Tibial nerve (tissue), 3 donors: ENCODE measurements at regions not wholly inside any gene's neighbourhood (a gene's known extent, or its start where the extent isn't known, plus 50 kb on each side); places are given as distances from the start of the nearest gene placed in this dataset.

ENCODE experiments used
- POLR2A ChIP-seq, 2 donors: fragments of 450-650 bp; IDR thresholded peaks; one replicate each; pipeline ENCODE4 v1.6.1; 2017; ENCODE audit warnings: antibody characterized with exemption in 2 of 2, mild to moderate bottlenecking in 2 of 2, moderate library complexity in 2 of 2
- TF ChIP-seq, protein P1 (sequence below), 5 experiments: fragments of 200-600 bp in 3 of 5; fragments of 450-650 bp in 2 of 5; sonication (generic) in 3 of 5; IDR thresholded peaks; one replicate each; pipeline ENCODE4 v1.5.1; 2016 to 2019; ENCODE audit warnings: antibody characterized with exemption in 5 of 5, mild to moderate bottlenecking in 3 of 5, moderate library complexity in 2 of 5

DNA sequence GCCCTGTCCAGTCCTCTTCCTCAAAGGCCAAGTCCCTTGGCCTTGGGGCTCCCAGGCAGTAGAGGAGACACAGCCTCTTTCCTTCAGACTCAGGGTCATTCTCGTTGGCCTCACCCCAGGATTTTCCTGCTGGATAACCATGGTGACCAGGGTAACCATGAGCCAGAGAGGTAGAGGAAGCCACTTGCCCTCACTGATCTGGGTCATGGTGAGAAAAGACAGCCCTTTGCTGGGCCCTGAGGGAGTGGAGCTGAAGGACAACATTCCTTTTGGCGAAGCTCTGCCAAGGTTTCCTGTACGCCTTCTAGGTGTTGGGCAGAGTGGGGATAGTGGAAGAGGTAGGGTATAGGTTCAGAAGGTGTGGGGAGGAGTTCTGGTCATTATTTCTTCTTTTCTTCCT is 53.1 kb upstream of the WNT4 start:
- TF ChIP-seq, protein P1, sequence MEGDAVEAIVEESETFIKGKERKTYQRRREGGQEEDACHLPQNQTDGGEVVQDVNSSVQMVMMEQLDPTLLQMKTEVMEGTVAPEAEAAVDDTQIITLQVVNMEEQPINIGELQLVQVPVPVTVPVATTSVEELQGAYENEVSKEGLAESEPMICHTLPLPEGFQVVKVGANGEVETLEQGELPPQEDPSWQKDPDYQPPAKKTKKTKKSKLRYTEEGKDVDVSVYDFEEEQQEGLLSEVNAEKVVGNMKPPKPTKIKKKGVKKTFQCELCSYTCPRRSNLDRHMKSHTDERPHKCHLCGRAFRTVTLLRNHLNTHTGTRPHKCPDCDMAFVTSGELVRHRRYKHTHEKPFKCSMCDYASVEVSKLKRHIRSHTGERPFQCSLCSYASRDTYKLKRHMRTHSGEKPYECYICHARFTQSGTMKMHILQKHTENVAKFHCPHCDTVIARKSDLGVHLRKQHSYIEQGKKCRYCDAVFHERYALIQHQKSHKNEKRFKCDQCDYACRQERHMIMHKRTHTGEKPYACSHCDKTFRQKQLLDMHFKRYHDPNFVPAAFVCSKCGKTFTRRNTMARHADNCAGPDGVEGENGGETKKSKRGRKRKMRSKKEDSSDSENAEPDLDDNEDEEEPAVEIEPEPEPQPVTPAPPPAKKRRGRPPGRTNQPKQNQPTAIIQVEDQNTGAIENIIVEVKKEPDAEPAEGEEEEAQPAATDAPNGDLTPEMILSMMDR (IDR thresholded peaks at IDR 0.05): no peak
- TF ChIP-seq POLR2A (IDR thresholded peaks at IDR 0.05): no peak
